SK-N-MC (cell line): ENCODE measurements at regions not wholly inside any gene's neighbourhood (a gene's known extent, or its start where the extent isn't known, plus 50 kb on each side); places are given as distances from the start of the nearest gene placed in this dataset.

Experiments used
- DNase-seq: peaks from one replicate; pipeline ENCODE4 v3.0.0-alpha.2; 2011; ENCODE audit warnings: low read depth, low spot score
- H3K27ac ChIP-seq: fragments of 200-600 bp; sonication (generic); 2 replicates; pipeline ENCODE4 v1.5.1; 2016; ENCODE audit warnings: mixed run types
- H3K36me3 ChIP-seq: fragments of 200-600 bp; sonication (generic); 2 replicates; pipeline ENCODE4 v1.6.1; 2017; ENCODE audit warnings: antibody characterized with exemption, low read length, mixed read lengths; ENCODE audit not compliant: insufficient read depth
- H3K4me3 ChIP-seq: fragments of 200-600 bp; sonication (generic); 2 replicates; pipeline ENCODE4 v1.5.1; 2016
- H3K9ac ChIP-seq: fragments of 200-600 bp; sonication (generic); 2 replicates; pipeline ENCODE4 v1.8.0; 2017; ENCODE audit warnings: mixed run types, mixed read lengths; ENCODE audit not compliant: insufficient read length
- H3K9me3 ChIP-seq: fragments of 200-600 bp; sonication (generic); 2 replicates; pipeline ENCODE4 v1.6.1; 2017; ENCODE audit warnings: low read depth, mild to moderate bottlenecking, antibody characterized with exemption, low read length, moderate library complexity, mixed read lengths
- EZH2 ChIP-seq: fragments of 200-600 bp; sonication (generic); IDR thresholded peaks from one replicate; pipeline ENCODE4 v1.6.1; 2017; ENCODE audit warnings: antibody characterized with exemption
- FOXP2 ChIP-seq: optimal IDR thresholded peaks from 2 replicates; pipeline ENCODE3; 2011; ENCODE audit warnings: mild to moderate bottlenecking, moderate library complexity; ENCODE audit not compliant: insufficient read depth; ENCODE audit errors: extremely low read length, control extremely low read depth
- POLR2AphosphoS5 ChIP-seq: IDR thresholded peaks from 2 replicates; pipeline ENCODE4 v1.6.1; 2012; ENCODE audit warnings: mild to moderate bottlenecking, low read depth, low read length, borderline replicate concordance

GRCh38 chr3:117358717-117359314 is 649.2 kb downstream of the TUSC7 start:
- TF ChIP-seq EZH2, result no peak
- TF ChIP-seq POLR2AphosphoS5, result no peak
- TF ChIP-seq FOXP2, result no peak
- H3K9ac ChIP-seq, result no peak overlapping the region
- H3K27ac ChIP-seq, result no peak overlapping the region
- H3K9me3 ChIP-seq, result no peaks in the 10 kb centered on the region
- H3K4me3 ChIP-seq, result no peak overlapping the region
- H3K36me3 ChIP-seq, result no peaks in the 10 kb centered on the region
- no peak for DNase-seq

- Histone ChIP-seq H3K36me3 (no peaks in the 10 kb centered on the region), H3K4me3 (no peak overlapping the region), H3K27ac (no peak overlapping the region), H3K9me3 (no peaks in the 10 kb centered on the region), H3K9ac (no peak overlapping the region)
- DNase-seq, result no peak
- no peak for TF ChIP-seq POLR2AphosphoS5
- no peak for TF ChIP-seq EZH2
- no peak for TF ChIP-seq FOXP2
Measured at GRCh38 chr3:117366574-117366973, 657.0 kb downstream of the TUSC7 start.

GRCh38 chr3:117367861-117368260 is 658.3 kb downstream of the TUSC7 start:
- H3K4me3 ChIP-seq, result no peak overlapping the region
- no peak overlapping the region for H3K9ac ChIP-seq
- no peaks in the 10 kb centered on the region for H3K9me3 ChIP-seq
- TF ChIP-seq EZH2 (no peak), FOXP2 (no peak), POLR2AphosphoS5 (no peak)
- H3K36me3 ChIP-seq, result no peaks in the 10 kb centered on the region
- no peak for DNase-seq
- no peak overlapping the region for H3K27ac ChIP-seq

GRCh38 chr3:117380631-117381030 is 671.1 kb downstream of the TUSC7 start:
- Histone ChIP-seq H3K4me3 (no peak overlapping the region), H3K27ac (no peak overlapping the region), H3K9me3 (no peaks in the 10 kb centered on the region), H3K36me3 (no peaks in the 10 kb centered on the region), H3K9ac (no peak overlapping the region)
- TF ChIP-seq POLR2AphosphoS5, result no peak
- no peak for TF ChIP-seq EZH2
- TF ChIP-seq FOXP2, result no peak
- DNase-seq, result no peak

GRCh38 chr3:117393119-117393518 is 683.5 kb downstream of the TUSC7 start:
- no peak for DNase-seq
- TF ChIP-seq POLR2AphosphoS5 (no peak), FOXP2 (no peak), EZH2 (no peak)
- Histone ChIP-seq H3K27ac (no peak overlapping the region), H3K9me3 (no peaks in the 10 kb centered on the region), H3K4me3 (no peak overlapping the region), H3K36me3 (no peaks in the 10 kb centered on the region), H3K9ac (no peak overlapping the region)

- Histone ChIP-seq H3K27ac (no peak overlapping the region), H3K9me3 (no peaks in the 10 kb centered on the region), H3K9ac (no peak overlapping the region), H3K4me3 (no peak overlapping the region), H3K36me3 (no peaks in the 10 kb centered on the region)
- DNase-seq, result no peak
- TF ChIP-seq FOXP2 (no peak), EZH2 (no peak), POLR2AphosphoS5 (no peak)
Measured at GRCh38 chr3:117398141-117398899, 688.7 kb downstream of the TUSC7 start.

- Histone ChIP-seq H3K9me3 (no peaks in the 10 kb centered on the region), H3K36me3 (no peaks in the 10 kb centered on the region), H3K9ac (no peak overlapping the region), H3K27ac (no peak overlapping the region), H3K4me3 (no peak overlapping the region)
- no peak for DNase-seq
- TF ChIP-seq POLR2AphosphoS5, result no peak
- no peak for TF ChIP-seq FOXP2
- no peak for TF ChIP-seq EZH2
Measured at GRCh38 chr3:117399311-117400078, 689.9 kb downstream of the TUSC7 start.

- DNase-seq, result no peak
- H3K9ac ChIP-seq, result no peak overlapping the region
- H3K9me3 ChIP-seq, result no peaks in the 10 kb centered on the region
- H3K27ac ChIP-seq, result no peak overlapping the region
- TF ChIP-seq POLR2AphosphoS5, result no peak
- no peak for TF ChIP-seq EZH2
- TF ChIP-seq FOXP2, result no peak
- H3K4me3 ChIP-seq, result no peak overlapping the region
- H3K36me3 ChIP-seq, result no peaks in the 10 kb centered on the region
Measured at GRCh38 chr3:117400303-117400702, 690.7 kb downstream of the TUSC7 start.

- TF ChIP-seq FOXP2, result no peak
- TF ChIP-seq POLR2AphosphoS5, result no peak
- TF ChIP-seq EZH2, result no peak
Measured at GRCh38 chr3:117404141-117404540, 694.6 kb downstream of the TUSC7 start.

More at GRCh38 chr3:117404141-117404540, 694.6 kb downstream of the TUSC7 start:
- H3K9ac ChIP-seq, result no peak overlapping the region
- H3K36me3 ChIP-seq, result no peaks in the 10 kb centered on the region
- no peak overlapping the region for H3K27ac ChIP-seq
- H3K4me3 ChIP-seq, result no peak overlapping the region
- no peaks in the 10 kb centered on the region for H3K9me3 ChIP-seq
- DNase-seq, result no peak
